ENCODE measurements at regions not wholly inside any gene's neighbourhood (a gene's known extent, or its start where the extent isn't known, plus 50 kb on each side); places are given as distances from the start of the nearest gene placed in this dataset.

DNA sequence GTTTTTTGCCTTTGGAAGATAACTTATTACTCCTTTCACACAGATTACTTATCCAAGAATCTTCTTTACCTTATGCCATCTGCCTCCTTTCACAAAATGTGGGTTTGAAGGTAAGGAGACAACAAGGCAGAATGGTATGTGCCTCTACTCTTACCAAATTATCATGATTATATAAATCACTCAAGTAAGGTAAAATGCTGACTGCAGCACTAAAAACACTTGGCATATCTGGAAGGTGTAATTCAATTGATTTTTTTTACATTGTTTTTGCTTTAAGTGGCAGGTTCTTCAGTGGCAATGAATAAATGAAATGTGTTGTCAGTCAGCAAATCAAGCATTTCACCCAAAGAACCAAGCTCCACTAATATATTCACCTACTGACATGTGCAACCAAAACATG is 346.1 kb downstream of the OMA1 start:
- no peak for TF ChIP-seq CTCF (IDR thresholded peaks at IDR 0.05)
- no peak for TF ChIP-seq EZH2phosphoT487 (IDR thresholded peaks at IDR 0.05)
- no peak for TF ChIP-seq EZH2 (IDR thresholded peaks at IDR 0.05)
- Histone ChIP-seq H4K20me1 (ENCODE audit: low read depth) (no peaks in the 10 kb centered on the region), H3K9ac (no peak overlapping the region), H2AFZ (replicated peaks) (no peak overlapping the region), H3K4me1 (no peaks in the 10 kb centered on the region), H3K79me2 (ENCODE audit: low read depth) (no peaks in the 10 kb centered on the region), H3K4me2 (no peak overlapping the region), H3K27me3 (no peaks in the 10 kb centered on the region), H3F3A (ENCODE audit: low read depth) (no peaks in the 10 kb centered on the region), H3K27ac (no peak overlapping the region), H3K4me3 (no peak overlapping the region), H3K9me3 (ENCODE audit: low read depth) (no peaks in the 10 kb centered on the region), H3K36me3 (no peaks in the 10 kb centered on the region)
- Mint-ChIP-seq H3K36me3 (peaks cover 9% of the 10 kb centered on the region), H3K27me3 (ENCODE audit: insufficient read depth, low read depth) (no peaks in the 10 kb centered on the region), H3K9me3 (no peaks in the 10 kb centered on the region), H3K4me1 (no peaks in the 10 kb centered on the region), H3K27ac (no peak overlapping the region), H3K4me3 (no peak overlapping the region)
- DNase-seq (ENCODE audit: low spot score) = no peak

GRCh38 chr1:58197811-58198210 is 348.7 kb downstream of the OMA1 start:
- Mint-ChIP-seq H3K27me3 (ENCODE audit: insufficient read depth, low read depth) (no peaks in the 10 kb centered on the region), H3K27ac (no peak overlapping the region), H3K4me1 (no peaks in the 10 kb centered on the region), H3K9me3 (peaks cover 3% of the 10 kb centered on the region), H3K4me3 (no peak overlapping the region), H3K36me3 (peaks cover 12% of the 10 kb centered on the region)
- Histone ChIP-seq H3K27me3 (no peaks in the 10 kb centered on the region), H3K4me1 (no peaks in the 10 kb centered on the region), H3K9ac (no peak overlapping the region), H2AFZ (replicated peaks) (no peak overlapping the region), H4K20me1 (ENCODE audit: low read depth) (no peaks in the 10 kb centered on the region), H3K4me2 (no peak overlapping the region), H3K9me3 (ENCODE audit: low read depth) (peaks cover 4% of the 10 kb centered on the region), H3K27ac (no peak overlapping the region), H3K36me3 (no peaks in the 10 kb centered on the region), H3F3A (ENCODE audit: low read depth) (no peaks in the 10 kb centered on the region), H3K79me2 (ENCODE audit: low read depth) (no peaks in the 10 kb centered on the region), H3K4me3 (no peak overlapping the region)
- DNase-seq (ENCODE audit: low spot score) = no peak
- TF ChIP-seq CTCF (IDR thresholded peaks at IDR 0.05) (no peak), EZH2phosphoT487 (IDR thresholded peaks at IDR 0.05) (no peak), EZH2 (IDR thresholded peaks at IDR 0.05) (no peak)

DNA sequence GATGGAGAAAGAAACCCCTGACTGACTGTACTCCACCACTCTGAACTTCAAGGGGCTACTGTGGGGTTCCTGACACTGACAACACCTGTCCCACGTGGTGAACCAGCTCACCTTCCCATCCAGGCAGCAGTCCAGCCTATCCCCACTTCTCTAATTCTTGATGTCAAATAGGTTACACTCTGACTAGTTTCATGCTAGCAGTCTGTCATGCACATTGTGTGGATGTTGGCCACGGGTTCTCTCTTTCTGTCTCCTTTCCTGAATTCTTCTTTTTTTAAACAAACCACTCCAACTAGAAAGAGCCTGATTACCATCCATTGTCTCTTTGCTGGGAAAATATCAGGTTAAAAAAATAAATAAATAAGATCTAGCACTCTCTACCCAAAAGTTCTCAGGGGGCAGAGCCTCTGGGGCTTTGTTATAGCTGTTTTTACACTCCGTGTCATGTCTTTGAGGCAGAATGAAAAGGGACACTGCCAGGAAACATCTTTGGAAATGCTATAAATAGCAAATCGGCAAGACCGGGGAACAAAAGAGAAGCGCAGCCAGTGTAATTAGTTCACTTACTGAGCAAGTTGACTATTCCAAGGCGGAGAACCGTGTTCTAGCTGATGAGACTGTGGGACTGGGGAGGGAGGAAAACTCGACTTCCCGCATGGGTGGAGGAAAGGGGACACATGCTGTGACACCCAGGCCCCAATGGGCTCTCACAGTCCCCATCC is 356.1 kb downstream of the OMA1 start:
- no peaks in the 10 kb centered on the region for H3K27me3 ChIP-seq
- no peaks in the 10 kb centered on the region for H3K79me2 ChIP-seq (ENCODE audit: low read depth)
- H3K4me1 ChIP-seq = peaks cover 6% of the 10 kb centered on the region
- no peaks in the 10 kb centered on the region for H4K20me1 ChIP-seq (ENCODE audit: low read depth)
- no peaks in the 10 kb centered on the region for H3F3A ChIP-seq (ENCODE audit: low read depth)
- Mint-ChIP-seq H3K9me3 (peaks cover 3% of the 10 kb centered on the region), H3K4me1 (peaks cover 10% of the 10 kb centered on the region), H3K27ac (no peak overlapping the region), H3K36me3 (peaks cover 3% of the 10 kb centered on the region), H3K4me3 (no peak overlapping the region), H3K27me3 (ENCODE audit: insufficient read depth, low read depth) (no peaks in the 10 kb centered on the region)
- H3K9ac ChIP-seq = no peak overlapping the region
- peak overlapping the region; percentile 17 for H3K4me2 ChIP-seq
- peak; percentile 21 for DNase-seq (ENCODE audit: low spot score)
- H3K27ac ChIP-seq = no peak overlapping the region
- no peak for TF ChIP-seq CTCF (IDR thresholded peaks at IDR 0.05)
- H3K36me3 ChIP-seq = no peaks in the 10 kb centered on the region
- peaks cover 4% of the 10 kb centered on the region for H3K9me3 ChIP-seq (ENCODE audit: low read depth)
- H2AFZ ChIP-seq (replicated peaks) = no peak overlapping the region
- no peak overlapping the region for H3K4me3 ChIP-seq

All from neural progenitor cell (in vitro differentiated cells).